ENCODE measurements at regions not wholly inside any gene's neighbourhood (a gene's known extent, or its start where the extent isn't known, plus 50 kb on each side); places are given as distances from the start of the nearest gene placed in this dataset.

DNA sequence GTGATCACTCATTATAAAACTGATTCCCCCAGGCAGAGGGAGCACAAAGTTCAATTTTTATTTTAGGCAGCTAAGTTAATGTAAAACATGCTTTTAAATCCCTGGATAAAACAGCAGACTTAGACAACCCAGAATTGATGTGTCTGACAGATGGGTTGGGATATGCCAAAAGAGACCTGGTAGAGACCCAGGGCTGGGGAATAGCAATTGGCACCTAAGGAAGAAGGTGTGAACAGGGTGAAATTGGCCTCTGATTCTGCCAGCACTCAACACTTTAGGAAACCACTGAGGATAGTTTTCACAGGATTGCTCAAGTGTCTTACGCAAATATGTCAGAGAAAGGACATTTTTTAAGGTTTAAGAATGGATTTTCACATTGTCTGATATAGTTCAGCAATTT, 938.2 kb upstream of the CDH8 start:
- DNase-seq (ENCODE audit: extremely low spot score, insufficient read length, low read depth) (no peak), FAIRE-seq (no peak)

DNA sequence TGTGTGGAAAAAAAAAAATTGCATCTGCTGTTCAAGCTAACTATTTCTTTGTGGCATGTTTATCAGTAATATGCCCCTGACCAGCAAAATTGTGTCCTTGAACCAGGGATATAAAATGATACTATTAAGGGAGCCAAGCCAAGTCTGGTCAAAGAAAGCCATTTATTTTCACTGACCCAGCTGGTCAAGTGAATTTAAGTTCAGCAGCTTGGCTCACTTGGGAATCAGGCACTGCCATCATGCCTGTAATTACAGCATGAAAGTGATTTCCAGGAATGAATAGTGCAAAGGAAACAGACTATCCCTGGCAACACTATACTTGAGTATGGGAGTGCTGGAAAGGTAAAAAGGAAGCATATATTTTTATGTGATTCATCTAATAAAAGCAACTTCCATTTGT, 934.6 kb upstream of the CDH8 start:
- DNase-seq (ENCODE audit: extremely low spot score, insufficient read length, low read depth): no peak
- FAIRE-seq: no peak

DNA sequence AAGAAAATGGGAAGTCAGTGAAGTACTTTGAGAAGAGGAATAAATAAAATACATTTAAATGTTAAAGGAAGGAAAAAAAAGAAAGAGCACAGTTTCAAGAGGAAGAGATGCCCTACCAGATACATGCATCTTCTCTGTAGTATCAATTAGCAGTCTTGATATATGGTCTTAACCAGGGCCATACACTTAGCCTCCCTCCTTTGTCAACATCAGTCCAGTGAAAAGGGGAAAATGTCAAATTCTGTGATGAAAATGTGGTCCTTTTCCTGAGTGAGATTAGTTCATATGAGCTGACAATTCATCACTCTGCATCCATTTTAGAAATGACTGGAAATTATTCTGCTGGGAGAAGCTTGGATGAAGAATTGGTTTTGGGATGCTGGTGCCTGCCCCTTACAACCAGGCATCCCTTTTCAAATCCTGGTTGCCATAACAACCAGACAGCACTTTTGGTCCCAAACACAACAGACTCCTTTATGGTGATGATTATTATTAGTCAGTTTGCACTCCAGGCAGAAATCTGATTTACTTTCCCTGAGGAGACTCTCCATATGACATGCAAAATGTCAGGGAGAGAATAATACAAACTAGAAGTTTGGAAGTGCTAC, 933.6 kb upstream of the CDH8 start:
- DNase-seq (ENCODE audit: extremely low spot score, insufficient read length, low read depth) (no peak), FAIRE-seq (no peak)

DNA sequence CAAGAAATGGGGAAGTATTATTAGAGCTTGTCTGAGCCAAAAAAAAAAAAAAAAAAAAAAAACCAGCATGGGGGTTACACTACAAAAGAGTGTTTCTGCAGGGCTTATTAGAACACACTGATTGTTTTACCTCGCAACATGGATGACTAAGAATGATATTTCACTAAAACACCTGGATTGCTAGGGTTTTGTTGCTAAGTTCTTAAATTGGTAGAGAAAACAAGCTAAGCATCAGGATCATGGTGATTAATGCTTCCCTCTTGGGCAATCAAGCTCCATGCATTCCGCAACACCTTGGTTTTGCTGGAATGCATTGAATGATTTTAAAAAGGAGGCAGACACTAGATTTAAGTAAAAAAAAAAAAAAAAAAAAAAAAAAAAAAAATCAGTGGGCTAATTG, 931.4 kb upstream of the CDH8 start:
- DNase-seq (ENCODE audit: extremely low spot score, insufficient read length, low read depth): no peak
- no peak for FAIRE-seq

DNA sequence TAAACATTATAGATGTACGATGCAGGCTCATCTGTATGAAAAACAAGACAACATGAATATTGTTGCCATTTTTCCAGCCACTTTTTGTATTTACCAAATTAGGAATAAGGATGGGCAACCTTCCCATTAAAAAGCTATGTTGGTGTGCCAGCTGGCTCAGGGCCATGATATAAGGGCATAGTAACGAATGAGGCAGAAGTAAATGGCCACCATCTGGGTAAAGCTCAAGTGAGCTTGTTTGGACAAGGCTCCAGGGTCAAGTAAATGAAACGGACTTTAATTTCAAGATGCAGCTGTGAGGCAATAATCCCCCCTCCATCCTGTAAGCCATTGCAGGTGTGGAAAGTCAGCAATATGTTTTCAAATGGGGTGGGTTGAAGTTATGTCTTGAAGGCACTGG, 930.9 kb upstream of the CDH8 start:
- no peak for DNase-seq (ENCODE audit: extremely low spot score, insufficient read length, low read depth)
- no peak for FAIRE-seq

DNA sequence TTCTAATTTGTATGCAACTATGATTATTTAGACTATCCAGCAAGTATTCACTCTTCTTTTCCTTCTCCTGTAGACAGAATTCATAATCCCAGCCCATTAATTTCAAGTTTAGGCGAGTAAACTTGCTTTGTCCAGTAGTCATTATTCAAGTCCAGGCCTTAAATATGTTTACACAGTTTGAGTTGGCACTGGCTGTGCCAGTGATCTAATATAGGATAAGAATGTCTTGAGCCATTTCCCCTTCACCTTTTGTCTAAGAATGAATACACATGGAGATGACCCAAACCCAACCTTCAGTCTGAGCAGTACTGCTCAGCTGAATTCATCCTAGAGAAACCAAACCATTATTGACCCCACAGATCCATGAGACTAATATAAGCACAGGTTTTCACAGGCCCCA, 930.4 kb upstream of the CDH8 start:
- no peak for DNase-seq (ENCODE audit: extremely low spot score, insufficient read length, low read depth)
- no peak for FAIRE-seq

DNA sequence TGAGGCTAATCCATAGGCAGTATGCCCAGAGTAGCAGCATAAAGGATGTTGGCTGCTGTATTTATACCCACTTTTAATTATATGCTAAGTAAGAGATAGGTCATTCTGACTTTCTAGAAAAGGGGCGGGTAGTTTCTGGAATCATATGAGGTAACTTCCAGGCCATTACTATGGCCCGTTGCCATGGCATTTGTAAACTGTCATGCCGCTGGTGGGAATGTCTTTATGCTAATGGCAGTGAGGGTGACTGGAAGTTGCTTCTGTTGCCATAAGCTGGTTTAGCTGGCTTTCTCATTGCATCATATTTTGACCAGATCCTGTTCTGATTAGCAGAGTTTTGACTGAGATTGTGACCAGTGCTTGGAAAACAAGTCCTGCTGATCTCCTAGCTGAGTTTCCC, 929.6 kb upstream of the CDH8 start:
- FAIRE-seq: no peak
- DNase-seq (ENCODE audit: extremely low spot score, insufficient read length, low read depth): no peak

DNA sequence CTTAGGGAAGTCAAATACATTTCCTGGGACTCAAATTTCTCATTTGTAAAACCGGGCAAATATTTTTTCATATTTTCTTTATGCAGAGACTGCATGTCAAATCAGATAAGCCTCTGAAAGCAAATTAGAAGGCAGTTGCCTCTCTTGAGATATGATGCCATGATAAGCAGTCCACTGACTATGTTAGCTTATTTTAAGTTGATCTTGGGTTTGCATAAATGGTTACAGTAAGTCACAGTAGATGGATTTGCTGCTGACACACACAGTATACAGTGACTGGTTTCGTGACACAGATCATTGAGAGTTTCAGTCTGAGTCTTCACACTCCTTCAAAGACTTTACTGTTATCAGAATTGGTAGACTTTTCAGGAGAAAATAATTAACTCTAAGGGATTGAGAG, 927.6 kb upstream of the CDH8 start:
- no peak for DNase-seq (ENCODE audit: extremely low spot score, insufficient read length, low read depth)
- FAIRE-seq: no peak

DNA sequence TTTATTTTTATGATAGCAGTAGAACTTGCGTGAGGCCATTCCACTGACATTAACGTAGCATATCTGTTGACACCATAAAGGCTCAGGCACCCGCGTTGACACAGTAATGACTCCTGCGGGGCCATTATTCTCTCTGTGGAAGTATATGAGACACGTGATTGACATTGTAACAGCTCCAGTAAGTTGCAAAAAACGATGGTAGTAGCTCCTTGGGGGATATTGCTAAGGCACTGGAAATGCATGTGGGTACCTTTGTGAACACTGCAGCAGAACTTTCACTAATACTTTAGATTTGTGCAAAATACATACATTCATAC, 918.8 kb upstream of the CDH8 start:
- FAIRE-seq (no peak), DNase-seq (ENCODE audit: extremely low spot score, insufficient read length, low read depth) (no peak)

DNA sequence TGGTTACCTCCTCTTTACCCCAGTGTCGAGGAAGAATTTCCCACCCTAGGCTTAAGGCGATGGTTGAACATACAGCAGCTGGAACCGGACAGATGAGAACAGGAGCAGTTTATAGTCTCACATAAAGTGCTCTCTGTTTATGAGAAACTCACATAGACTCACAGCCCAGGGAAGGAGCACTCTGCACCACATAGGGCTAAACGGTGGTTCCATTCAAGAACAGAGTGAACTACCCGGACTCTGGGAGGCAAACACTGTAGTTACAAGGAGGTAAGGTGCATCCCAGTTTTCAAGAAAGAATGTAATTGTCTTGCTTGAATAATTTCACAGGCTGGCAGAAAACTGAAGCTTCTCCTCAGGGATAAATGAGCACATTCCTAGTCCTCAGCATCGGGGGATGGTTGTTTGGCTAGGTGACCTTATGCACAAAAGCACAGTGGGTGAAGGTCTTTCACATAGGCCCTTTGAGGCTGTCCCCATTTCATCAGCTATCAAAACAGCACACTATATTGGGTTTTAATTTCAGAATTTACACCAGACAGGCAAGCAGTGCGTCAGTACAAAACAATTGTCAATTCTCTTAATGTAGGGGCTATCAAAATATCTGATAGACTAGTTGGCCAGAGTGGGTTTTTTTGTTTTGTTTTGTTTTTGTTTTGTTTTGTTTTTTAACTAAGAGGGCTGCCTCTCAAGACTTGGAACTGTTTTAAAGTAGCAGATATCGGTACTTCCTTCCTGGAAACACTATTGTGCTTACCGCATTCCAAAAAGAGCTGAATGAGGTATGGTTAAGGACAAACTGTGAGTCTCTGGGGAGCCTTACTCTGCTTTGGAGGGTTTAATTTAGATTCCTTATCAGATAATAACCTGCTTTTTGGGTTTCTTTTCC, 918.1 kb upstream of the CDH8 start:
- DNase-seq (ENCODE audit: extremely low spot score, insufficient read length, low read depth) (no peak), FAIRE-seq (no peak)

DNA sequence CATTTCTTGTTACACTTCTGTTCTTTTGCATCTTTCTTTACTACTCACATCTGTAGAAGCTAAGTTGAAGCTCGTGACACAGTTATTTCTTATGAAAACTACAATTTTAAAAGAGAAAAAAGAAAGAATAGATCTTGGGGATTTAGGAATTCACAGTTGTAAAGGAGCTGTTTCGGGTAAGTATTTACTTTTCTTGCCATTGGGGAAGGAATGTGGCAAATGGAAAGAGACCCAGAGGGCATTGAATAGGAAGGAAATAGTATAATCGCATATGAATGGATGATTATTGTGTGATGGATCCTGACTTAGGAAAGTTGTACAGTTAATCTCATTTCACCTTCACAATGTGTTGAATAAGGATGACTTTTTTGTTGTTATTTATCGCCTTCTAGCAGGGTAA, 914.1 kb upstream of the CDH8 start:
- DNase-seq (ENCODE audit: extremely low spot score, insufficient read length, low read depth) (no peak), FAIRE-seq (no peak)

DNA sequence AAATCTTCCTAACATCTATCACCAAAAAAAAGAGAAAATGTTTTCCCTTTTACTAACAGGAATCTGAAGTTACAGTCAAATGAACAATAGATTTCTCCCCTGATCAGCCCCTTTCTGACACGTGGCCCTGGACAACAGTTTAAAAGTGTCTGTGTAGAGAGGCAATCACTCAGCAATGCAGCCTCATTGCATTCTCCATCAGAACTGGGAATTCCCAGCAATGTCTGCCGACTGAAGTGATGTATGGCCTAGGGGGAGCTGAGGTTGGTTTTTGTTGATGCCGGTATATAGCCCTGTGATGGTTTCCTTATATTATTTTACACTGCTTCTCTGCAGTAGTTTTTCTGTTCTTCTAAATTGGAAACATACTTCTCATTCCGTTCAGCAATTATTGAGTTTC, 904.3 kb upstream of the CDH8 start:
- no peak for DNase-seq (ENCODE audit: extremely low spot score, insufficient read length, low read depth)
- FAIRE-seq: no peak

DNA sequence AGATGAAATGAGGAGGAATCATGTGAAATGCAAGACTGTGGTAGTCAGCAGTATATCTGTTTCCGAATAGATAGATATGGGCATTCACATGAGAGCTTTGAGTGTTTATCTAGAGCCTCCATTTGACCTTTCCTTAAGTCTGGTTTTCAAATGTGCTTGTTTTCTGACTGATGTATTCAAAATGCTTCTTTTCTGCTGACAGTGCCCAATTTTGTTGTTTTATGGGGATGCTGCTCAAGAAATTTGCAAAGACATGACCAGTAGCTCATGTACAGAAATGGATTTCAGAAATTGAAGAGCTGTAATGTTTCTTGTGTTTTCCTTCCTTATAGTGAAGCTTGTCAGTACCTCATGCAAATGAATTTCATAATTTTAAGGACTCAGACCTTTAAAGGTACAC, 903.4 kb upstream of the CDH8 start:
- no peak for DNase-seq (ENCODE audit: extremely low spot score, insufficient read length, low read depth)
- FAIRE-seq: no peak

DNA sequence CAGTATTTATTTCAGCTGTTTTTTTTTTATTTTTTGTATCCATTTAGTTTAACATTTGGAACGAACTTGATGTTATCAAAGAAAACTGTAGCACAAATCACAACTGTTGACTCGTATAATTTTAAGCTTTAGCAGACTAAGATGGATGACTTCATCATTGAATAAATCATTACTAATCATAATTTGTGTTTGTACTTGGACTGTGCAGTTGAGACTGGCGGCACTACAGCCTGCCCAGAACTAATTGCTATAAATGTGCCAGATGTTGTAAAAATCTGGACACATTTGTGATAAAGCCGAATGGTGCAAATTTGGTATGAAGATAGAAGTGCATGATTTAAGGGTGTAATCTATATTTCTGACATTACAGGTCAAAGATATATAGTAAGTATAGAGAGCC, 897.7 kb upstream of the CDH8 start:
- no peak for DNase-seq (ENCODE audit: extremely low spot score, insufficient read length, low read depth)
- no peak for FAIRE-seq

DNA sequence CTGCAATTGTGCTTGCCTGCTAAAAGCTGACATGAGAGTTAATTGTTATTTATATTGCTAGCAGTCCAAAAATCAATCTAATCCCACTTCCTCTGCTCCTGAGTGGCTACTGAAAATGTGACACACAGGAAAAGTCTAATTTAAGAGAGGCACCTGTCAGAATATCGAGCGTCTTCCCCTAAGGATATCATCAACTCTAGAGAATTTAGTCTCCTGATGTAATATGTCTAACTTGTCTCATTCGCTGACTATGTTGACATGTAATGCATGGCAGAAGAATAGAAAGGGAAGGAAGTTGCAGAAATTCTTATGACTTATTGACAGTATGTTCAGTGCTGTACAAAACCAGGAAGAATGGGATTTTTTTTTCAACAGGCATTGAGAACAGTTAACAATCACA, 893.4 kb upstream of the CDH8 start:
- no peak for DNase-seq (ENCODE audit: extremely low spot score, insufficient read length, low read depth)
- no peak for FAIRE-seq

DNA sequence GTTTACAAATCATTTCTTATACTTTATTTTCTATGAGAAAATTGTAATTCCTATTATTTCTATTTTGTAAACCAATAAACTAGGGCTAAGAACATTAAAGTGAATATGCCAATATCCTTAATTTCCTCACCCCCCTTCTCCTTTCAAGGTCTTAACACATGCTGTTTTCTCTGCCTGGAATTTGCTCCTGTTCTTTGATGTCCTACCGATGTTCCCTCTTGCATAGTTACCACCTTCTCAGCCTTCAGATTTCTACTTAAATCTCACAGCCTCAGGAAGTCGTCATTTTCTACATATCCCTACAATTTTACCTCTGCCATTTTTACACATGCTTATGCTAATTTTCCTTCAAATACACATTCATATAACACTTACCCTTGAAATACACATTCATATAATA, 890.9 kb upstream of the CDH8 start:
- DNase-seq (ENCODE audit: extremely low spot score, insufficient read length, low read depth) (no peak), FAIRE-seq (no peak)

DNA sequence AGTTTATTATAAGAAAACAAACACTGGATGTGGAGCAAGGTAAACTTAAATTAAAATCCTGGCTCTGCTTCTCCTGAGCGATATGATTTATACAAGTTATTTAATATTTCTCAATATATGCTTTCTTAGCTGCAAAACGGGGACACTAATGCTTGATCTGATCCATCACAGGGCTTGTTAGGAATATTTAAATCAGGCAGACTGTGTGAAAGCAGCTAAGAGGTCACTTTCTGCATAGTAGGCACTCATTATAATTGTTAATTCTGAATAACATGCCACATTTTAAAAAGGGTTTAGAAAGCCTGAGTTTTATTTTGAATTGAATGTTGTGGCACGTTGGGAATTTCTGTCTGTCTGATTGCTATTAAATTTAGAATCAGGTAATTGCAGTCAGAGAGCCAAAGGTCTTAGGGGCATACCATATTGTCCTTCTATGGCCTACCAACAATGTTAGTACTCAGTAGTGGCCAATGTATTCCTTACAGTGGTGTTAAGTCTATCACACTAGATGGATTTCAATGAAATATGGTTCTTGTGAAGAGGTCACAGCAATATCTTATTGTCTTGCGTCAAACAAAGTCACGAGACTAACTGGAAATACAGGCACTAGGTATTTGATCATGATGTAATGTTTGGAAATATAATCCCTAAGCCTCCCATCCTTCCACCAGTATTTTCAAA, 890.0 kb upstream of the CDH8 start:
- DNase-seq (ENCODE audit: extremely low spot score, insufficient read length, low read depth) (no peak), FAIRE-seq (no peak)

DNA sequence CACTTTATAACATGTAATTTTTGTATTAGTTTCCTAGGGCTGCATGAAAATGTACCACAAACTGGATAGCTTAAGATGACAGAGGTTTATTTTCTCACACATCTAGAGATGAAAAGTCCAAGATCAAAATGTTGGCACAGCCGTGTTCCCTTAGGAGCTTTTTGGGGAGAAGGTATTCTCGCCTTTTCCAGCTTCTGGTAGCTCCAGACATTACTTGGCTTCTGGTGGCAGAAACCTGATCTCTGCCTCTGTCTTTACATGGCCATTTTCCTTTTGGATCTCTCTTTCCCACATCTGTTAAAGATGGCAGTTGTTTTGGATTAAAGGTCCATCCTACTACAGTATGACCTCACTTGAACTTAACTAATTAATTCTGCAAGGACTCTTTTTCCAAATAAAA, 885.7 kb upstream of the CDH8 start:
- DNase-seq (ENCODE audit: extremely low spot score, insufficient read length, low read depth) (no peak), FAIRE-seq (no peak)

DNA sequence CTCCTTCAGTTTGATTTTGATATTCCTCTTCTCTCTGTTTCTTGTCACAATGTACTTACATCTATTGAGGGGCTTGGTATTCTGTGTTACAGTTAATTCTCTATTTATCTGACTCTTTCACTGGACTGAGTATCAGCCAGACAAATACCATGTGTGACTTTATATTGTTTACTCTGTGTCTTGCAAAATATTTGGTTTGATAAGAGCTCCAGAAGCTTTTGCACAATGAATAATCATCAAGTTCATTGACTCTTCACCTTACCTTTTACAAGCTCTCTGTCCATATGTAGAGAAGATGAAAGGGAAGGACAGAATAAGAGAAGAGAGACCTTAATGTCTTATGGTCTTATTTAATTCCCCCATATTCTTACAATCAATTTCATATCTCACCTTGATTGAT, 877.7 kb upstream of the CDH8 start:
- DNase-seq (ENCODE audit: extremely low spot score, insufficient read length, low read depth) (no peak), FAIRE-seq (no peak)

DNA sequence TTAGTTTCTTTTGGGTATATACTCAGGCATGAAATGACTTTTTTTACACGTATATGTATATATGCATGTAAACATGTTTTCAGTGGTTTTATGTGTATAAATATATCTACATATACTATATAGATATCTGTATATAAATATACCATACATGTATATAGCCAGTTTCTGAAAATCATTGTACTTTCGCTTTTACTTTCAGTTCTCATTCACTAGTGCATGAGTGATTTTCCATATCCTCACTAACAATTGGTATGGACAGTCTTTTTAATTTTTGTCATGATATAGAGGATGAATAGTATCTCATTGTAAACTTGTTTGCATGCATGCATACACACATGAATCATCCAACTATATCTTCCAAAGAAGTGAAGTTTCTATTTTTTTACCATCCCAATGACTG, 877.1 kb upstream of the CDH8 start:
- FAIRE-seq: no peak
- no peak for DNase-seq (ENCODE audit: extremely low spot score, insufficient read length, low read depth)

DNA sequence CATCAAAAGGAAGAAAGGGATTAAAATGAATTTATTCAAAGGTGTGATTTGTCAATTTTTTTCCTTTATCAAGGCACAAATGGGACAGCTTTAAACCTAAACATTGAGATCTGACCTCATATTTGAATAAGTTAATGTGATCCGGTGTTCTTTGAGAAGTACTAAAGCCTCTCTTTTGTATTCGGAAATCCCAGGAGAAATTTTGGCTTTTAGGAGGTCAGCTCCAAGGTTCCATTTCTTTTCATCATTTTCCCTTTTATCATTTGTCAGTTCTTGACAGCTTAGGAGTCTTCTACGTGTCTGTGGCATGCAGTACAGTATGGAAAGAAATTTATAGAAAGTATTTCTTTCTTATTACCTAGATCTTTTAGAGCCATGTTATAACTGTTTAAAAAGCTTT, 873.4 kb upstream of the CDH8 start:
- no peak for FAIRE-seq
- DNase-seq (ENCODE audit: extremely low spot score, insufficient read length, low read depth): no peak

DNA sequence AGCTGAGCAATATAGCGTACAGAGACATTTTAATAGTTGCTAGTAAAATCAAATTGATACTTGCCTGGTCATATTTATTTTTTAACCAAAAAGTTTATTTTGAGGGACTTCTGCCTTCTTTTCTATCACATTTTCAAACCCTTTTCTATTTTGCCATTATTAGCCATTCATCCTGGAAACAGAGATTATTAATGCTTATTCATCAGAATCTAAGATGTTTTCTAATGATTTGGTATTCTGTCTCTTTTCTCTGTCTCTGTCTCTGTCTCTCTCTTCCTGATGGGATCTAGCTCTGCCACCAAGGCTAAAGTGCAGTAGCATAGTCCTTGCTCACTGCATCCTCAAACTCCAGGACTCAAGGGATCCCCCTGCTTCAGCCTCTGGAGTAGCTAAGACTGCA, 871.3 kb upstream of the CDH8 start:
- FAIRE-seq (no peak), DNase-seq (ENCODE audit: extremely low spot score, insufficient read length, low read depth) (no peak)
